Immature natural killer cell (primary cell): ENCODE measurements at regions not wholly inside any gene's neighbourhood (a gene's known extent, or its start where the extent isn't known, plus 50 kb on each side); places are given as distances from the start of the nearest gene placed in this dataset.

Experiments used
- DNase-seq, 3 donors: peaks; one replicate each; pipeline ENCODE4 v3.0.0; 2022; ENCODE audit warnings: mixed read lengths in 1 of 3
- H3K27ac Mint-ChIP-seq, 6 donors: one replicate each; pipeline ENCODE4 v1.8.0; 2020; ENCODE audit warnings: mixed read lengths in 6 of 6, mild to moderate bottlenecking in 5 of 6, inconsistent platforms in 4 of 6, moderate library complexity in 3 of 6
- H3K27me3 Mint-ChIP-seq, 3 donors: one replicate each; pipeline ENCODE4 v1.8.0; 2020 to 2021; ENCODE audit warnings: low read depth in 3 of 3, mild to moderate bottlenecking in 3 of 3, mixed read lengths in 3 of 3, moderate library complexity in 3 of 3, inconsistent platforms in 1 of 3
- H3K36me3 Mint-ChIP-seq, 3 donors: one replicate each; pipeline ENCODE4 v1.8.0; 2020; ENCODE audit warnings: mixed read lengths in 3 of 3, inconsistent platforms in 2 of 3, mild to moderate bottlenecking in 2 of 3
- H3K4me1 Mint-ChIP-seq, 2 donors: one replicate each; pipeline ENCODE4 v1.8.0; 2020; ENCODE audit warnings: inconsistent platforms in 2 of 2, mild to moderate bottlenecking in 2 of 2, mixed read lengths in 2 of 2, moderate library complexity in 1 of 2
- H3K4me3 Mint-ChIP-seq, 5 donors: one replicate each; pipeline ENCODE4 v1.8.0; 2020; ENCODE audit warnings: mild to moderate bottlenecking in 5 of 5, mixed read lengths in 5 of 5, inconsistent platforms in 3 of 5, moderate library complexity in 3 of 5
- H3K9me3 Mint-ChIP-seq, 6 donors: one replicate each; pipeline ENCODE4 v1.8.0; 2020; ENCODE audit warnings: mild to moderate bottlenecking in 6 of 6, mixed read lengths in 6 of 6, inconsistent platforms in 4 of 6, moderate library complexity in 3 of 6

DNA sequence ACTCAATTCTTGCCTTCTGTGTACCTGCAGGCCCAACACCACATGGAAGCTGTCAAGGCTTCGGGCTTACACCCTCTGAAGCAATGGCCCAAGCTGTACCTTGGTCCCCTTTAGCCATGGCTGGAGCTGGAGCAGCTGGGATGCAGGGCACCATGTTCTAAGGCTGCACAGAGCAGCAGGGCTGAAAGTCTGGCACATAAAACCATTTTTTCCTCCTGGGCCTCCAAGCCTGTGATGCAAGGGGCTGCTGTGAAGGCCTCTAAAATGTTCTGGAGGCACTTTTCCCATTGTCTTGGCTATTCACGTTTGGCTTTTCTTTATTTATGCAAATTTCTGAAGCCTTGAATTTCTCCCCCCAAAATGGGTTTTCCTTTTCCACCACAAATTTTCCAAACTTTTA, 102.1 kb upstream of the SLC5A12 start:
- Mint-ChIP-seq H3K4me1 (no peaks in the 10 kb centered on the region), H3K4me3 (no peak overlapping the region), H3K36me3 (peaks cover 0 to 3% (median 0%) of the 10 kb centered on the region in 3 donors), H3K27ac (no peak overlapping the region), H3K27me3 (peaks cover 0 to 2% (median 0%) of the 10 kb centered on the region in 3 donors), H3K9me3 (peaks cover 14 to 60% (median 30%) of the 10 kb centered on the region in 6 donors)
- no peak for DNase-seq

DNA sequence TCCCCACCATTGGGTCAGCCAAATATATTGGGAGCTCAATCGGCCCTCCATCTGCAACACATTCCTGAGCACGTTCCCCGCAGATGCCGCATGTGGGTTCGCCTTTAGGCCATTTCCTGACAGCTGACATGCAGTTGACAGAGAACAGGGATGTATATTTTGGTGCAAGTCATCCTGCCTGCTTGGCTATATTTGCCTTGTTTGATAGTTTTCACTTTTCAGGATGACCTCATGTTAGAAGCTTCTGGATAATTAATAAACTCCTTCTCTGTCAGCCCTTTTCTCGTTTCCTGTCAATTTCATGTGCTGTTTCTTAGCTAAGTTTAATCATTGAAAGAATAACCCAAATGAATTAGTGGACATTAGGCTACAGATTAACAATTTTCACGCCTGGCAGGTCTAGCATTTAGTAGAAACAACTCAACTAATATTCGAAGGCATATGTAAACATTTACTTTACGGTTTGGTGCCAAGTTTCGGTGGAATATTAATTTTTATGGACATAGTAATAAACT, 105.8 kb upstream of the SLC5A12 start:
- no peaks in the 10 kb centered on the region for H3K4me1 Mint-ChIP-seq
- DNase-seq, result no peak

DNA sequence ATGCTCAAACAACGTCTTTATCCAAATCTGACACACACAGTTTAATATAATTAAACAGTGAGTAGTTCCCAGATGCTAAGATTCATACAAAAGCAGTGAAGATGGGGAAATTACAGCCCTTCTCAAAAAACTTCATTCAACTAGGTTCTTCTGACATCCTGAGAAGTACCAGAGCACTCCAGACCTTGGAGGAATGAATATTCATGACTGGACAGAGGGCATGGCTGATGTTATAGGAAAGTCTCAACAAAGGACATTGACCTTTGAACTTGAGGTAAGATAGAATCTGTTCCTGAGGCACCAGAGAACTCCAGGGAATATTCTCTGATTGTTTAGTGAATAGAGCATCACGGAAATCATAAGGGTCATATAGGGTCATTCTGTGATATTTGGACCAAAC, 106.4 kb upstream of the SLC5A12 start:
- no peak overlapping the region for H3K27ac Mint-ChIP-seq
- peaks cover 9 to 49% (median 15%) of the 10 kb centered on the region in 6 donors for H3K9me3 Mint-ChIP-seq
- peaks cover 0 to 3% (median 0%) of the 10 kb centered on the region in 3 donors for H3K36me3 Mint-ChIP-seq
- no peaks in the 10 kb centered on the region for H3K4me1 Mint-ChIP-seq
- no peak for DNase-seq
- no peaks in the 10 kb centered on the region for H3K27me3 Mint-ChIP-seq
- no peak overlapping the region for H3K4me3 Mint-ChIP-seq

More for the DNA sequence above, 105.8 kb upstream of the SLC5A12 start:
- Mint-ChIP-seq H3K9me3 (peaks cover 9 to 53% (median 20%) of the 10 kb centered on the region in 6 donors), H3K36me3 (peaks cover 0 to 3% (median 0%) of the 10 kb centered on the region in 3 donors), H3K4me3 (no peak overlapping the region), H3K27ac (no peak overlapping the region), H3K27me3 (no peaks in the 10 kb centered on the region)

DNA sequence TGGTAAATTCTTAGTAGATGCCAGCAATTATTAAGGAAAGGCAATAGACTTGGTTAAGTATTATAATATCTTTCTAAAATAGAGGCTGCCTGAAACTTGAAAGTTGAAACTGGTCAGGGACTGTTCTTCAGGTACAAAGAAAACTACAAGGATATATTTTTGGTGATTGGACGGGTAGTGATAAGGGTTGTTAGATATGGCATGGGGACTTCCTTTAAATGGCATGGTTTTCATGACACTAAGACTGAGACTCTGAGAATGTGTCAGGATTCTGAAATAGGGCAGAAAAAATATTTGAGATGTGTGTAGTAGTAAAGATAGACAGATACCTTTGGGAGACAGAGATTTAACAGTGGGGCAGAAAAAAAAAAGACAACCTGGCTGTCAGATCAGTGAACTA, 108.4 kb upstream of the SLC5A12 start:
- no peak overlapping the region for H3K27ac Mint-ChIP-seq
- no peak for DNase-seq
- H3K9me3 Mint-ChIP-seq, result peaks cover 4 to 42% (median 9%) of the 10 kb centered on the region in 6 donors
- H3K27me3 Mint-ChIP-seq, result no peaks in the 10 kb centered on the region
- H3K4me1 Mint-ChIP-seq, result no peaks in the 10 kb centered on the region
- no peak overlapping the region for H3K4me3 Mint-ChIP-seq
- peaks cover 0 to 3% (median 0%) of the 10 kb centered on the region in 3 donors for H3K36me3 Mint-ChIP-seq

DNA sequence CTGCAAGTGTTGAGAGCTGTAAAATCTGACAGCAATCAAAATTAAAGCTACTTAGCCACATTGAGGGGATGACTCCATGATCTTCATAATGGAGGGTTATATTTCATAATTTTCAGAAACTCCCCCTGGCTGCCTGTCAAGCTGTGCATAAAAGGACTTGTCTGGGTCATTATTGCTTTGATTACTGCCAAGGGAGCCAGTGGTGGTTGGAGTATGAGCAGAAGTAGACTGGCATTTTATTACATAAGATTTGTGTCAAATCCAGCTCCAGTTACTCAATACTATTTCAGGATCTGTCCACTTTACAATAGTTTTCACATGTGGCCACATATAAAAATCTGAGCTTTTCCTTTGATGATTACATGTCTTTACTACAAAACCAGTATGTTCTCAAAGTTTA, 108.9 kb upstream of the SLC5A12 start:
- H3K36me3 Mint-ChIP-seq, result peaks cover 0 to 3% (median 0%) of the 10 kb centered on the region in 3 donors
- no peak for DNase-seq
- H3K4me1 Mint-ChIP-seq, result no peaks in the 10 kb centered on the region
- no peak overlapping the region for H3K4me3 Mint-ChIP-seq
- no peak overlapping the region for H3K27ac Mint-ChIP-seq
- H3K27me3 Mint-ChIP-seq, result no peaks in the 10 kb centered on the region
- peaks cover 2 to 39% (median 8%) of the 10 kb centered on the region in 6 donors for H3K9me3 Mint-ChIP-seq

DNA sequence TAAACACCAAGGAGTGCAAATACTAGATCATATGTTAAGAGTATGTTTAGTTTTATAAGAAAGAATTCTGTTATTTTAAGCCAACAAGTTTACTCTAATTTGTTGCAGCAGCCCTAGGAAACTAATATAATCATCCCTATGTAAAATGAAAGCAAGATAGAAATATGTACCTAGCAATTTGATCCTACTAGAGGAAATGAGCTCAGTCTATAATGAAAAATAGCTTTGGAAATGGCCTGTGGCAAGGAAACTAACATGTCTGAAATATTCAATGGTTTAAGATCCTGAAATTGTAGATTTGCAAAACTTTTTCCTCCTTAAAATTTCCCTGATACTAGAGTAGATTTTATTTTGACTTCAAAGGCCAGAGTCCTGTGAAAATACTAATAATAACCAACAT, 112.7 kb upstream of the SLC5A12 start:
- no peak for DNase-seq
- no peak overlapping the region for H3K4me3 Mint-ChIP-seq
- H3K36me3 Mint-ChIP-seq, result no peaks in the 10 kb centered on the region
- peaks cover 0 to 42% (median 7%) of the 10 kb centered on the region in 6 donors for H3K9me3 Mint-ChIP-seq
- H3K4me1 Mint-ChIP-seq, result no peaks in the 10 kb centered on the region
- H3K27me3 Mint-ChIP-seq, result no peaks in the 10 kb centered on the region
- no peak overlapping the region for H3K27ac Mint-ChIP-seq

DNA sequence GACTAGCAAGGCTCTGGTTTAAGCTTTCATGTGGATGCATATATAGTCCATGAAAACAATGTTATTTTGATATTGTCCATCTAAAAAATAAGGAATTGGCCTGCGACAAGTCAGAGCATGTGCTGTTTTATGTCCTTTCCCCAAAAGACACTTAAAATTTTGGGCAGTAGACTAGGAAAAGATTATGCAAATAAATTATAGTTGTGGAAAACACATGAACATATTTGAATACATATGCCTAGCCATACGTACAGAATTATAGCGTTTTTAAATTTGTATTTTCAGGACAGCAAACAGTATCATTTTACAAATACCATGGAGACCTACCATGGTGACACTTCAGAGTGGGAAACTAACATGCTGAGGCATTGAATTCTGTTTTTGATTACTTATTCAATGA, 113.8 kb upstream of the SLC5A12 start:
- no peak for DNase-seq
- H3K9me3 Mint-ChIP-seq, result peaks cover 0 to 42% (median 4%) of the 10 kb centered on the region in 6 donors
- no peaks in the 10 kb centered on the region for H3K36me3 Mint-ChIP-seq
- no peaks in the 10 kb centered on the region for H3K4me1 Mint-ChIP-seq
- no peak overlapping the region for H3K27ac Mint-ChIP-seq
- no peak overlapping the region for H3K4me3 Mint-ChIP-seq
- H3K27me3 Mint-ChIP-seq, result no peaks in the 10 kb centered on the region

DNA sequence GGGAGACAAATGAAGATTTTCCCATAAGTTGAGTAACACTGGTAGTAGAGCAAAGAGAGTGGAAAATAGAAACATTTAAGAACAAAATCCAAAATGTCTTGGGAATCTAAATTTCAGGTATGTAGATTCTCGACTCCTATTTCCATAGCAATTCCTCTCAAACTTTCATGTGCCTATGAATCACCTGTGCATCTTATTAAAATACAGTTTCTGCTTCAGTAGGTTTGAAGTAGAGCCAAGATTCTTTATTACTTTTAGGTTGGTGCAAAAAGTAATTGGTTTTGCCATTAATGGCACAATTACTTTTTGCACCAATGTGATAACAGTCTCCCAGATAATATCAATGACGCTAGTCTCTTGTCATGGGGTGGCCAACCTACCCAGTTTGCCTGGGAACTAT, 115.3 kb upstream of the SLC5A12 start:
- Mint-ChIP-seq H3K9me3 (peaks cover 2 to 37% (median 11%) of the 10 kb centered on the region in 6 donors), H3K27ac (no peak overlapping the region), H3K4me3 (no peak overlapping the region), H3K4me1 (no peaks in the 10 kb centered on the region), H3K27me3 (no peaks in the 10 kb centered on the region), H3K36me3 (no peaks in the 10 kb centered on the region)
- no peak for DNase-seq

DNA sequence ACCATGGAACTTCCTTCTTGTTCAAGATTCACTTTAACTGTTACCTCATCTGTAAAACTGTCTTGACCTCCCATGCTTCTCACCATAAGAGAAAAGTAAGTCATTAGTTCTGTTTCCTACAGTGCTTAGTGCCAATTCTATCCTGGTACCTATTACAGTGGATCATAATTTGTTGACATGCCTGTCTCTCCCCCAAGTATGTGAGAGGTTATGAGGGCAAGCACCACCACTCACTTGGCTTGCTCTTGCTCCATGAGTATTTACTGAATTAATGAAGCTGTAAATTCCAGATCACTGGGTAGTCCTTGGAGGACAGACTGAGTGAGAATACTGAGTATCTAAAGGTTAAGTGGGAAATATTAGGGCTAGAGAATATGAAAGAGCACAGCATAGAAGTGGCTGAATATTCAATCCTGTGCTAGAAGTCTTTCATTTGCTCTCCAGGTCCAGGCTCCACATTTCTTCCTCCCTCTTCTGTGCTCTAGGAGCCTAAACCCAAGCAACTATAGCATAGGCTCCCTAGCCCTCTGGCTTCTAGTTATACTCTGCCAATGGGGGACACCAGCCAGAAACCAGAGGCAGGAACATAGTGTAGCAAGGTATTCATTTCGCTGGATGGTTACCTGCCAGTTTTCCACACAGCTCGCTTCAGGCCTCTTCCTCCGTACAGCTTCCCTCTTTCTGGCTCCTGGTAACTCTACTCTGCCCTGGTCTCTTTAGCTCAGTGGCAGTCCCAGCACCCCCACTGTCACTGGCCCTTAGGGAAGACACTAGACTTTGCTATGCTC, 118.2 kb upstream of the SLC5A12 start:
- H3K36me3 Mint-ChIP-seq, result no peaks in the 10 kb centered on the region
- H3K4me3 Mint-ChIP-seq, result no peak overlapping the region
- H3K27ac Mint-ChIP-seq, result no peak overlapping the region
- H3K4me1 Mint-ChIP-seq, result no peaks in the 10 kb centered on the region
- peaks cover 3 to 23% (median 15%) of the 10 kb centered on the region in 6 donors for H3K9me3 Mint-ChIP-seq
- no peak for DNase-seq
- H3K27me3 Mint-ChIP-seq, result no peaks in the 10 kb centered on the region

DNA sequence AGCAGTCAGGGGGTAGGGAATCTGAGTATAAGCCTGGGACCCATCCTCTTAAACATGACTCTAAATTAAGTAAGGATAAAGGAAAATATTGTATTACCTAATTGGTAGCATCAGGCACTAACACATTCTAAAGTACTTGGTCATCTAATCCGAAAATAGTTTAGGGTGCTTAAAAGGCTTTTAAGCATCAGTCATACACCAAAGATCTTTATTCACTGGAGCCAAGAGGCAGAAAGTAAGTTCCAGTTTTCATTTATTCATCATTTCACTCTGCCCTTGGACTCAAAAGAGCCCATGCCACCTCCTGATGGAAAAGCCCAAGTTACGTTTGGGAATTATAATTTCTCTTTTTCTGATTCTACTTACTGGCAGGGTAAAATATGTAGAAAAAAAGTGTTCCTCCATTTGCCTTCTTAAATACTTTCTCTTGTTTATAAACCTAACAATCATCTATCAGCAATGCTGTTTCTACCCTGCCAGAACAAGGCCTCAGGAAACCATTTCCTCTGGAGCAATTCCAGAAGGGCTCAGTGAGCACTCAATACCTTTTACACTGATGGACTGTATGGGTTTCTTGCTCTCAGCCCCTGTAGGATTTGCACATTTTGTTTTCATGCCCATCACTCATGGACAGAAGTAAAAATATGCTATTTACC, 120.1 kb upstream of the SLC5A12 start:
- peaks cover 7 to 23% (median 15%) of the 10 kb centered on the region in 6 donors for H3K9me3 Mint-ChIP-seq
- H3K4me3 Mint-ChIP-seq, result no peak overlapping the region
- no peak for DNase-seq
- H3K36me3 Mint-ChIP-seq, result no peaks in the 10 kb centered on the region
- no peaks in the 10 kb centered on the region for H3K27me3 Mint-ChIP-seq
- H3K4me1 Mint-ChIP-seq, result no peaks in the 10 kb centered on the region
- no peak overlapping the region for H3K27ac Mint-ChIP-seq

DNA sequence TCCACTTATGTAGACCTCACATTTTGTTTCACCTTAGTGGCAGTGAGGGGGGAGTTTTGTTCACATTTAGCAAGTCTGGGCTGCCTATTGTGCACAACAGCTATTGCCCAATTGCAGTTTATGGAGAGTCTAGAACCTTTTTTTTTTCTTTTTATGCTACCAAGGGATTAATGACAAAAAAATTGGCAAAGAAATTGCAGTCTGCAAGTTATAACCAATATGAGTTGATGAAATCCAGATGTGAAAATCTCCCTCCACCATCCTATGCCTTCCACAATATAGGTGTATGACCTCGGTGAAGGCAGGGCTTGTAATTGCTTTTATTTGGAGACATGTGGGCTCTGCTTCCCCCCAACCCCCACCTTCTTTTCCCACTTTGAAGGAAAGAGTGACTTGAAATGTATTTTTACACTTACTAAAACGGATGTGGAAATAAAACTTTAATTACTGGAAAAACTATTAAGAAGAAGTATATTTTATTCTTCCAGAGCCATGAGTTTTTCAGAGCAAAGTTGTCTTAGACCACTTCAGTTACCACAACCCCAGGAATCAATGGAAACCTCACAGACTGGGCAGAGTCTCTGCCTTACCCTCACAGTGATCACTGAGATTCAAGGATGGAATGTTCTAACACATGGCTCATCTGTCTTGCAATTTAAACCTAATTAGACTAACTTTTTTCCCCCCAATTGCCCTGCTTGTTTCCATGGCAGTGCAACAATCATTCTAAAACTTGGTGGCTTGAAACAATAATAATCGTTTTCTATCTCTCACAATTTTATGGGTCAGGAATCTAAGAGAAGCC, 120.8 kb upstream of the SLC5A12 start:
- Mint-ChIP-seq H3K4me3 (no peak overlapping the region), H3K9me3 (peaks cover 7 to 23% (median 15%) of the 10 kb centered on the region in 6 donors)

DNA sequence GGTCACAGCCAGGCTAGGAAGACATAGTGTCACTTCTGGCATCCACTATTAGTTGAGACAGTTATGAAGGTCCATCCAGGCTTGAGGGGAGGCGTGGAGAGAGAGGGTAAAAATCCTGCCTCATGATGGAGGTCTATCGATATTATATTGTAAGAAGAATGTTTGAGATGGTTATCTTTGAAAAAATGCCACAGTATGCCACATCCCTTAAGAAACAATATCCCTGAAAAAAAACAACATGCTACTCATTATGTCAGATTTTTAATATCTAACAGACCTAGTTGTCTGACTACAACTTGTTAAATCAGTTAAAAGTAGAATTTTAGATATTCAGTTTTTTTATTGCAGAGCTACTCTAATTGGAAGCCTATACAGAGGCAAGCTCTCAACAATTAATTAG, 121.7 kb upstream of the SLC5A12 start:
- no peak for DNase-seq
- Mint-ChIP-seq H3K4me1 (no peaks in the 10 kb centered on the region), H3K4me3 (no peak overlapping the region), H3K27ac (no peak overlapping the region), H3K27me3 (no peaks in the 10 kb centered on the region), H3K36me3 (no peaks in the 10 kb centered on the region), H3K9me3 (peaks cover 7 to 27% (median 15%) of the 10 kb centered on the region in 6 donors)

More for the DNA sequence above, 120.8 kb upstream of the SLC5A12 start:
- no peak for DNase-seq
- H3K4me1 Mint-ChIP-seq, result no peaks in the 10 kb centered on the region
- H3K27me3 Mint-ChIP-seq, result no peaks in the 10 kb centered on the region
- no peak overlapping the region for H3K27ac Mint-ChIP-seq
- no peaks in the 10 kb centered on the region for H3K36me3 Mint-ChIP-seq

DNA sequence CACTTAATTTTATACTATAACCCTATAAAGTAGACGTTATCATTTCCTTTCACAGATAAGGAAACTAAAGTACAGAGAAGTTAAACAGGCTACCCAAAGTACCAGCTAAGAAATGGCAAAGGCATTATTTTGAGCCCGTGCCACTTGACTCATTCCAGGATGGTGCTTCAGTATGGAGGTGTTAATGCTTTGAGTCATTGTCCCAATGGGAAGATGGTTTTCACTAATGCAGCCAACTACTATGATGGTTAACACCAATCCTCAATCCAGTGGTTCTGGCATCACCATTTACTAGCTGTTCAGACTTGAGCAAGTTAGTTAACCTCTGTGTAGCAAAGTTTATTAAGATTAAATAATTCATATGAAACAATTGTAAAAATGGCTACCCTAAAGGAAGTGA, 123.1 kb upstream of the SLC5A12 start:
- no peaks in the 10 kb centered on the region for H3K36me3 Mint-ChIP-seq
- no peak overlapping the region for H3K27ac Mint-ChIP-seq
- no peak for DNase-seq
- peaks cover 0 to 2% (median 0%) of the 10 kb centered on the region in 3 donors for H3K27me3 Mint-ChIP-seq
- H3K4me1 Mint-ChIP-seq, result no peaks in the 10 kb centered on the region
- no peak overlapping the region for H3K4me3 Mint-ChIP-seq
- H3K9me3 Mint-ChIP-seq, result peaks cover 7 to 27% (median 15%) of the 10 kb centered on the region in 6 donors
